GM12878 (cell line): ENCODE measurements at regions not wholly inside any gene's neighbourhood (a gene's known extent, or its start where the extent isn't known, plus 50 kb on each side); places are given as distances from the start of the nearest gene placed in this dataset.

ENCODE experiments used
- BCL11A ChIP-seq: IDR thresholded peaks from 2 replicates; pipeline ENCODE4 v1.6.1; 2011; ENCODE audit warnings: low read depth, low read length
- BCL3 ChIP-seq: IDR thresholded peaks from 2 replicates; pipeline ENCODE4 v1.6.1; 2011; ENCODE audit warnings: borderline replicate concordance, low read depth, mild to moderate bottlenecking, moderate library complexity, low read length; ENCODE audit not compliant: insufficient read depth, poor library complexity, severe bottlenecking
- CBFB ChIP-seq: IDR thresholded peaks from 2 replicates; pipeline ENCODE4 v1.6.1; 2016; ENCODE audit warnings: antibody characterized with exemption, low read depth
- EP300 ChIP-seq, 2 experiments: fragments of 150-350 bp in 1 of 2; IDR thresholded peaks; 2 replicates each; pipeline ENCODE4 v1.6.1; 2011 to 2012; ENCODE audit warnings: low read depth in 2 of 2, low read length in 2 of 2, borderline replicate concordance in 1 of 2, improper control_type of control experiment in 1 of 2, inconsistent platforms in 1 of 2; ENCODE audit not compliant: control insufficient read depth in 1 of 2
- ESRRA ChIP-seq: IDR thresholded peaks from 2 replicates; pipeline ENCODE4 v1.6.1; 2012; ENCODE audit warnings: mild to moderate bottlenecking, low read length, improper control_type of control experiment
- IRF3 ChIP-seq: fragments of 450-650 bp; IDR thresholded peaks from 2 replicates; pipeline ENCODE4 v1.6.1; 2014; ENCODE audit warnings: mild to moderate bottlenecking
- MTA2 ChIP-seq: fragments of 450-650 bp; IDR thresholded peaks from 2 replicates; pipeline ENCODE4 v1.6.1; 2016; ENCODE audit warnings: low read depth, mild to moderate bottlenecking, moderate library complexity
- NFYA ChIP-seq: IDR thresholded peaks from 2 replicates; pipeline ENCODE4 v1.6.1; 2011; ENCODE audit warnings: low read depth, mild to moderate bottlenecking, low read length, improper control_type of control experiment, borderline replicate concordance
- POLR2AphosphoS2 ChIP-seq: IDR thresholded peaks from 2 replicates; pipeline ENCODE4 v1.6.1; 2011; ENCODE audit warnings: low read depth, mild to moderate bottlenecking, low read length, improper control_type of control experiment, moderate library complexity
- RUNX3 ChIP-seq: IDR thresholded peaks from 2 replicates; pipeline ENCODE4 v1.6.1; 2012; ENCODE audit warnings: low read length, inconsistent platforms
- SMAD1 ChIP-seq: fragments of 450-650 bp; IDR thresholded peaks from 2 replicates; pipeline ENCODE4 v1.6.1; 2018; ENCODE audit warnings: mild to moderate bottlenecking, low read depth; ENCODE audit not compliant: partially characterized antibody
- TBL1XR1 ChIP-seq: IDR thresholded peaks from 2 replicates; pipeline ENCODE4 v1.6.1; 2012; ENCODE audit warnings: low read depth, low read length, improper control_type of control experiment
- YBX1 ChIP-seq: fragments of 450-650 bp; IDR thresholded peaks from 2 replicates; pipeline ENCODE4 v1.6.1; 2016; ENCODE audit warnings: antibody characterized with exemption
- ZNF592 ChIP-seq: fragments of 450-650 bp; IDR thresholded peaks from 2 replicates; pipeline ENCODE4 v1.6.1; 2017; ENCODE audit warnings: mild to moderate bottlenecking, moderate library complexity
- ZNF622 ChIP-seq: fragments of 450-650 bp; IDR thresholded peaks from 2 replicates; pipeline ENCODE4 v1.6.1; 2017; ENCODE audit warnings: mild to moderate bottlenecking, inconsistent platforms
- ZZZ3 ChIP-seq: IDR thresholded peaks from 2 replicates; pipeline ENCODE4 v1.6.1; 2011; ENCODE audit warnings: low read depth; ENCODE audit not compliant: control insufficient read depth, insufficient read length
- TF ChIP-seq, protein P1 (sequence below): fragments of 150-350 bp; IDR thresholded peaks from 2 replicates; pipeline ENCODE4 v1.6.1; 2016; ENCODE audit warnings: low read depth, low read length

DNA sequence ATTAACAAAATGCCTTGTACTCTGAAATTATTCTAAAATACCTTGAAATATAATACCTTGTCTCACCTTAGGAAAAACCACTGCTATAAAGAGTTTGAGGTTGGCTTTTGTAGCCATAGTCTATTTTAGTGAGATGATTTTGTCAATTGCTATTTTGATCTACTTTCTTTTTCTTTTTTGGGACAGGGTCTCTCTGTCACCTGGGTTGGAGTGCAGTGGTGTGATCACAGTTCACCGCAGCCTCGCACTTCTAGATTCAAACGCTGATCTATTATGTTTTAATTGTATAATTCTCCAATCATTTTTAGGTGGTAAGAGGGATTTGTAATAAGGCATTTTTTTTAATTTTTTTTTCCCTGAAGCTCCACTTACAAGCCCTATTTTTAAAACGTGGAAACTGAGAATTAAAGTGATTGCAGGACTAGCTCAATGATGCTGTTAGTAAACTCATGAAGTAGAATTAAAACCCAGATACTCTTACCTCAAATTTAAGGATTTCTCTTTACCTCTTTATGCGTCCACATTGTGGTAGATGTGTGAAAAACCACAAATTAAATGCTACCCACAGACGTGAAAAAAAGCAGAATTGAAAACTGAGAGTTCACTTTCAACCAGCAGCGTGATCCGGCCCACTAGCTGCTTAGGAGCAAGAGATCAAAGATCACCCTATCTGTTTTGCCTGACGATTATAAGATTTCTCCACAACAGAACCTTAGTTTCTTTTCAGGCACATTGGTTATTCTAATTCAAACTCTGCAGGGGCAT, 384.2 kb downstream of the CGGBP1 start (continued):
- TF ChIP-seq ZNF622 (no peak), SMAD1 (no peak), ZZZ3 (no peak), TBL1XR1 (peak; percentile 95), EP300 (IDR thresholded peaks at IDR 0.05; ENCODE audit: borderline replicate concordance in 1 of 2, control insufficient read depth in 1 of 2, low read depth in 2 of 2, low read length in 2 of 2) (peak; percentile 93 to 96), IRF3 (no peak), YBX1 (no peak), POLR2AphosphoS2 (no peak), MTA2 (peak; percentile 100), CBFB (peak; percentile 92), ZNF592 (no peak), BCL11A (peak; percentile 99), RUNX3 (peak; percentile 99), NFYA (no peak), ESRRA (0 out of 2 replicates have a peak, but pooled peaks have one; percentile 29), BCL3 (no peak)
- TF ChIP-seq, protein P1, sequence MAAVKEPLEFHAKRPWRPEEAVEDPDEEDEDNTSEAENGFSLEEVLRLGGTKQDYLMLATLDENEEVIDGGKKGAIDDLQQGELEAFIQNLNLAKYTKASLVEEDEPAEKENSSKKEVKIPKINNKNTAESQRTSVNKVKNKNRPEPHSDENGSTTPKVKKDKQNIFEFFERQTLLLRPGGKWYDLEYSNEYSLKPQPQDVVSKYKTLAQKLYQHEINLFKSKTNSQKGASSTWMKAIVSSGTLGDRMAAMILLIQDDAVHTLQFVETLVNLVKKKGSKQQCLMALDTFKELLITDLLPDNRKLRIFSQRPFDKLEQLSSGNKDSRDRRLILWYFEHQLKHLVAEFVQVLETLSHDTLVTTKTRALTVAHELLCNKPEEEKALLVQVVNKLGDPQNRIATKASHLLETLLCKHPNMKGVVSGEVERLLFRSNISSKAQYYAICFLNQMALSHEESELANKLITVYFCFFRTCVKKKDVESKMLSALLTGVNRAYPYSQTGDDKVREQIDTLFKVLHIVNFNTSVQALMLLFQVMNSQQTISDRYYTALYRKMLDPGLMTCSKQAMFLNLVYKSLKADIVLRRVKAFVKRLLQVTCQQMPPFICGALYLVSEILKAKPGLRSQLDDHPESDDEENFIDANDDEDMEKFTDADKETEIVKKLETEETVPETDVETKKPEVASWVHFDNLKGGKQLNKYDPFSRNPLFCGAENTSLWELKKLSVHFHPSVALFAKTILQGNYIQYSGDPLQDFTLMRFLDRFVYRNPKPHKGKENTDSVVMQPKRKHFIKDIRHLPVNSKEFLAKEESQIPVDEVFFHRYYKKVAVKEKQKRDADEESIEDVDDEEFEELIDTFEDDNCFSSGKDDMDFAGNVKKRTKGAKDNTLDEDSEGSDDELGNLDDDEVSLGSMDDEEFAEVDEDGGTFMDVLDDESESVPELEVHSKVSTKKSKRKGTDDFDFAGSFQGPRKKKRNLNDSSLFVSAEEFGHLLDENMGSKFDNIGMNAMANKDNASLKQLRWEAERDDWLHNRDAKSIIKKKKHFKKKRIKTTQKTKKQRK: no peak
